ENCODE measurements at regions not wholly inside any gene's neighbourhood (a gene's known extent, or its start where the extent isn't known, plus 50 kb on each side); places are given as distances from the start of the nearest gene placed in this dataset.

- intact Hi-C loops (cut with DNase I), result no loop called here
Observed at GRCh38 chr7:49295146-49295545, 370.8 kb downstream of the CDC14C start.

GRCh38 chr7:49297958-49298357 is 373.6 kb downstream of the CDC14C start:
- Histone ChIP-seq H3K27ac (no peak overlapping the region), H3K4me1 (no peaks in the 10 kb centered on the region), H3K9me3 (no peaks in the 10 kb centered on the region), H3K4me3 (no peak overlapping the region), H3K36me3 (no peaks in the 10 kb centered on the region), H3K27me3 (no peaks in the 10 kb centered on the region)
- DNase-seq (no peak), ATAC-seq (no peak)
- intact Hi-C loops (cut with DNase I), result no loop called here
- TF ChIP-seq CTCF (IDR thresholded peaks at IDR 0.05), result no peak

More at GRCh38 chr7:49295146-49295545, 370.8 kb downstream of the CDC14C start:
- TF ChIP-seq CTCF (IDR thresholded peaks at IDR 0.05), result no peak
- no peak overlapping the region for H3K27ac ChIP-seq
- H3K4me1 ChIP-seq, result no peaks in the 10 kb centered on the region
- no peak overlapping the region for H3K4me3 ChIP-seq
- ATAC-seq (no peak), DNase-seq (no peak)
- no peaks in the 10 kb centered on the region for H3K36me3 ChIP-seq
- H3K9me3 ChIP-seq, result no peaks in the 10 kb centered on the region
- H3K27me3 ChIP-seq, result no peaks in the 10 kb centered on the region

GRCh38 chr7:49308787-49309186 is 384.4 kb downstream of the CDC14C start:
- intact Hi-C loops (cut with DNase I), result no loop called here
- no peak for ATAC-seq
- no peak for TF ChIP-seq CTCF (IDR thresholded peaks at IDR 0.05)
- Histone ChIP-seq H3K27me3 (no peaks in the 10 kb centered on the region), H3K4me1 (no peaks in the 10 kb centered on the region), H3K9me3 (no peaks in the 10 kb centered on the region), H3K36me3 (no peaks in the 10 kb centered on the region), H3K27ac (no peak overlapping the region), H3K4me3 (no peak overlapping the region)
- DNase-seq, result no peak

- no peak overlapping the region for H3K27ac ChIP-seq
- no peaks in the 10 kb centered on the region for H3K27me3 ChIP-seq
- TF ChIP-seq CTCF (IDR thresholded peaks at IDR 0.05), result no peak
- DNase-seq (no peak), ATAC-seq (no peak)
- H3K4me3 ChIP-seq, result no peak overlapping the region
- no peaks in the 10 kb centered on the region for H3K4me1 ChIP-seq
- H3K9me3 ChIP-seq, result no peaks in the 10 kb centered on the region
- H3K36me3 ChIP-seq, result no peaks in the 10 kb centered on the region
- intact Hi-C loops (cut with DNase I), result no loop called here
Observed at GRCh38 chr7:49320083-49320482, 395.7 kb downstream of the CDC14C start.

- intact Hi-C loops (cut with DNase I), result no loop called here
- Histone ChIP-seq H3K27me3 (no peaks in the 10 kb centered on the region), H3K36me3 (no peaks in the 10 kb centered on the region), H3K27ac (no peak overlapping the region), H3K4me3 (no peak overlapping the region), H3K4me1 (no peaks in the 10 kb centered on the region), H3K9me3 (no peaks in the 10 kb centered on the region)
- DNase-seq (no peak), ATAC-seq (no peak)
- TF ChIP-seq CTCF (IDR thresholded peaks at IDR 0.05), result no peak
Observed at GRCh38 chr7:49321843-49322242, 397.5 kb downstream of the CDC14C start.

- H3K9me3 ChIP-seq, result no peaks in the 10 kb centered on the region
- H3K4me1 ChIP-seq, result no peaks in the 10 kb centered on the region
- DNase-seq, result no peak
- no peak for ATAC-seq
- no peak overlapping the region for H3K4me3 ChIP-seq
- no peak for TF ChIP-seq CTCF (IDR thresholded peaks at IDR 0.05)
- no peak overlapping the region for H3K27ac ChIP-seq
- no peaks in the 10 kb centered on the region for H3K27me3 ChIP-seq
- no peaks in the 10 kb centered on the region for H3K36me3 ChIP-seq
- intact Hi-C loops (cut with DNase I), result no loop called here
Observed at GRCh38 chr7:49322476-49322875, 398.1 kb downstream of the CDC14C start.

Measured in upper lobe of right lung (tissue), 1 donor.